GM12878 (cell line): ENCODE measurements at regions not wholly inside any gene's neighbourhood (a gene's known extent, or its start where the extent isn't known, plus 50 kb on each side); places are given as distances from the start of the nearest gene placed in this dataset.

ENCODE experiments used
- ATAC-seq: fragments of 200-7000 bp; cut with Tn5 transposase; 3 replicates; pipeline ENCODE4 v1.9.1; 2020; ENCODE audit warnings: mild to moderate bottlenecking, moderate library complexity
- BruUV-seq: library from RNA; stranded (reverse); fragments of 400-500 nt; replicated peaks from 2 replicates; lab custom pipeline; 2021; lab: Mats Ljungman, UMichigan
- CTCF ChIA-PET: fragments of 300-600 bp; sonication (Branson Sonifier 250); formaldehyde crosslinking; extraction: SDS; loops from one replicate; lab custom pipeline; 2021; ENCODE audit warnings: inconsistent platforms; lab: Yijun Ruan, JAX
- POLR2A ChIA-PET: fragments of 350-600 bp; formaldehyde crosslinking; extraction: SDS; loops from one replicate; lab custom pipeline; 2021; ENCODE audit warnings: inconsistent platforms; lab: Charles Lee
- RAD21 ChIA-PET: fragments of 300-600 bp; sonication (Branson Sonifier 250); formaldehyde crosslinking; loops from one replicate; lab custom pipeline; 2023; ENCODE audit warnings: antibody characterized with exemption; ENCODE audit not compliant: unreplicated experiment; lab: Charles Lee
- SMC1A ChIA-PET: fragments of 300-600 bp; sonication (Branson Sonifier 250); formaldehyde crosslinking; loops from one replicate; lab custom pipeline; 2023; ENCODE audit not compliant: unreplicated experiment, uncharacterized antibody; lab: Charles Lee
- DNase-seq: peaks from one replicate; pipeline ENCODE4 v3.0.0-alpha.2; 2011; ENCODE audit warnings: low read depth, low spot score
- FAIRE-seq: peaks from 3 replicates; lab custom pipeline; 2011; peaks lifted over from hg19 to GRCh38; lab: Jason Lieb, UNC
- H2AFZ ChIP-seq: 2 replicates; pipeline ENCODE4 v1.6.0; 2011; ENCODE audit warnings: low read depth, low read length, control low read depth; ENCODE audit not compliant: control insufficient read depth
- H3K27ac ChIP-seq: 2 replicates; pipeline ENCODE4 v1.5.1; 2011; ENCODE audit warnings: control low read depth; ENCODE audit not compliant: control insufficient read depth, insufficient read depth
- H3K27me3 ChIP-seq, 2 experiments: replicated peaks in 1 of 2; 2 replicates each; pipeline versions ENCODE4 v1.6.0 to v1.6.1; 2011; ENCODE audit warnings: low read length in 1 of 2; ENCODE audit not compliant: control insufficient read depth in 2 of 2, insufficient read depth in 2 of 2
- H3K36me3 ChIP-seq, 2 experiments: 2 replicates each; pipeline ENCODE4 v1.5.1; 2011; ENCODE audit warnings: low read length in 1 of 2; ENCODE audit not compliant: control insufficient read depth in 2 of 2, insufficient read depth in 2 of 2
- H3K4me1 ChIP-seq: 2 replicates; pipeline ENCODE4 v1.6.1; 2011; ENCODE audit warnings: mild to moderate bottlenecking, low read length, moderate library complexity, mixed read lengths; ENCODE audit not compliant: control insufficient read depth, insufficient read depth
- H3K4me2 ChIP-seq: 2 replicates; pipeline ENCODE4 v1.6.0; 2011; ENCODE audit warnings: control low read depth; ENCODE audit not compliant: control insufficient read depth, insufficient read depth
- H3K4me3 ChIP-seq: fragments of 200-600 bp; sonication (generic); 2 replicates; pipeline ENCODE4 v1.5.1; 2016
- H3K79me2 ChIP-seq: 2 replicates; pipeline ENCODE4 v1.6.0; 2011; ENCODE audit warnings: low read length; ENCODE audit not compliant: control insufficient read depth, insufficient read depth
- H3K9ac ChIP-seq: 2 replicates; pipeline ENCODE4 v1.8.0; 2011; ENCODE audit warnings: low read length, control low read depth, mixed read lengths; ENCODE audit not compliant: control insufficient read depth, insufficient read depth
- H3K9me3 ChIP-seq: replicated peaks from 3 replicates; pipeline ENCODE4 v1.5.1; 2011; ENCODE audit warnings: mild to moderate bottlenecking, low read length; ENCODE audit not compliant: control insufficient read depth, insufficient read depth
- H4K20me1 ChIP-seq: 2 replicates; pipeline ENCODE4 v1.6.0; 2011; ENCODE audit not compliant: control insufficient read depth, insufficient read depth
- ATF7 ChIP-seq: fragments of 450-650 bp; IDR thresholded peaks from 2 replicates; pipeline ENCODE4 v1.6.1; 2016; ENCODE audit warnings: low read depth, mild to moderate bottlenecking
- BACH1 ChIP-seq: fragments of 450-650 bp; IDR thresholded peaks from 2 replicates; pipeline ENCODE4 v1.6.1; 2017; ENCODE audit warnings: mild to moderate bottlenecking, borderline replicate concordance
- CREB1 ChIP-seq: IDR thresholded peaks from 2 replicates; pipeline ENCODE4 v1.6.1; 2012; ENCODE audit warnings: low read depth, mild to moderate bottlenecking, inconsistent platforms
- HDGF ChIP-seq: fragments of 450-650 bp; IDR thresholded peaks from 2 replicates; pipeline ENCODE4 v1.6.1; 2016; ENCODE audit warnings: antibody characterized with exemption
- IRF5 ChIP-seq: fragments of 450-650 bp; IDR thresholded peaks from 2 replicates; pipeline ENCODE4 v1.6.1; 2017; ENCODE audit warnings: borderline replicate concordance
- KAT2A ChIP-seq: conservative IDR thresholded peaks from 2 replicates; pipeline ENCODE4 v1.6.1; 2011; ENCODE audit warnings: low read depth, low read length; ENCODE audit not compliant: control insufficient read depth
- MYB ChIP-seq: fragments of 150-350 bp; IDR thresholded peaks from 2 replicates; pipeline ENCODE4 v1.6.1; 2014; ENCODE audit warnings: mild to moderate bottlenecking, low read depth, low read length, borderline replicate concordance
- NFYB ChIP-seq: IDR thresholded peaks from 2 replicates; pipeline ENCODE4 v1.6.1; 2011; ENCODE audit warnings: low read depth, mild to moderate bottlenecking, low read length, improper control_type of control experiment, moderate library complexity; ENCODE audit not compliant: insufficient read depth
- STAT1 ChIP-seq: fragments of 450-650 bp; conservative IDR thresholded peaks from 2 replicates; pipeline ENCODE4 v1.6.1; 2014; ENCODE audit warnings: antibody characterized with exemption, mild to moderate bottlenecking
- TCF12 ChIP-seq: IDR thresholded peaks from 2 replicates; pipeline ENCODE4 v1.6.1; 2011; ENCODE audit warnings: low read depth, mild to moderate bottlenecking, low read length
- ZSCAN29 ChIP-seq: fragments of 450-650 bp; IDR thresholded peaks from 2 replicates; pipeline ENCODE4 v1.6.1; 2017; ENCODE audit warnings: mild to moderate bottlenecking, moderate library complexity
- WGBS: methylation state at CpG from one replicate; pipeline ENCODE4 v1.1.6; 2016; ENCODE audit warnings: low lambda C conversion rate; ENCODE audit not compliant: insufficient replicate concordance, insufficient coverage; ENCODE audit errors: missing lambda C conversion rate; 5-methylcytosine and 5-hydroxymethylcytosine counted together
- in situ Hi-C: fragments of 300-500 bp; cut with MboI; formaldehyde crosslinking; loops from 9 replicates; pipeline ENCODE4 v1.14.3; 2018; ENCODE audit warnings: mixed read lengths
- intact Hi-C: fragments of 100-400 bp; cut with micrococcal nuclease; formaldehyde crosslinking; loops from one replicate; pipeline ENCODE4 v1.14.2; 2022; ENCODE audit not compliant: unreplicated experiment

- no peaks in the 10 kb centered on the region for H3K36me3 ChIP-seq
- H3K79me2 ChIP-seq = no peaks in the 10 kb centered on the region
- ChIA-PET CTCF (interaction anchor here (0.7 to 5.0 kb wide), 9 partner anchors 12 to 592 kb away, joined by 3 to 33 read pairs (median 4); no protein-coding TSS in a partner anchor), POLR2A (interaction anchor here (0.7 to 2.7 kb wide), 3 partner anchors 94 to 134 kb away, joined by 3 to 9 read pairs (median 5); partner anchors contain the start of gene ANKRD10), RAD21 (interaction anchor here (0.7 to 6.1 kb wide), 8 partner anchors 105 to 214 kb away, joined by 3 to 40 read pairs (median 3); partner anchors contain the start of gene ANKRD10), SMC1A (interaction anchor here (0.7 to 5.5 kb wide), 10 partner anchors 9 to 155 kb away, joined by 3 to 28 read pairs (median 4); partner anchors contain the start of gene ANKRD10)
- no peak overlapping the region for H3K9ac ChIP-seq
- DNase-seq = no peak
- whole genome bisulfite sequencing = 47% methylated on average over 8 of the region's 8 CpGs
- H4K20me1 ChIP-seq = no peaks in the 10 kb centered on the region
- no peak for FAIRE-seq
- H3K27me3 ChIP-seq = no peaks in the 10 kb centered on the region
- TF ChIP-seq TCF12 (no peak), MYB (no peak), CREB1 (no peak), STAT1 (no peak), IRF5 (no peak), ATF7 (no peak), ZSCAN29 (no peak), KAT2A (no peak), NFYB (no peak), HDGF (no peak), BACH1 (no peak)
- no peak for ATAC-seq
- no peaks in the 10 kb centered on the region for H3K9me3 ChIP-seq
- no TSS peak for BruUV-seq
- peaks cover 12% of the 10 kb centered on the region for H3K4me1 ChIP-seq
- in situ Hi-C loops = loop anchor here (5.0 to 10.0 kb wide), 2 partner anchors 126 to 454 kb away; no protein-coding TSS in a partner anchor
- H3K27ac ChIP-seq = no peak overlapping the region
- H3K4me3 ChIP-seq = no peak overlapping the region
- no peak overlapping the region for H3K4me2 ChIP-seq
- intact Hi-C loops = loop anchor here (5.0 to 10.0 kb wide), 2 partner anchors 456 to 574 kb away; no protein-coding TSS in a partner anchor
- H2AFZ ChIP-seq = no peak overlapping the region
Measured at GRCh38 chr13:111048387-111048786, 66.7 kb upstream of the ARHGEF7 start.
